RWPE1 (cell line): ENCODE measurements at regions not wholly inside any gene's neighbourhood (a gene's known extent, or its start where the extent isn't known, plus 50 kb on each side); places are given as distances from the start of the nearest gene placed in this dataset.

Experiments
- CTCF ChIA-PET: fragments of 350-600 bp; sonication (Branson Sonifier 250); formaldehyde crosslinking; extraction: SDS; loops from one replicate; lab custom pipeline; 2021; lab: Yijun Ruan, JAX
- POLR2A ChIA-PET: fragments of 400-600 bp; formaldehyde crosslinking; extraction: SDS; loops from one replicate; lab custom pipeline; 2020; ENCODE audit warnings: antibody characterized with exemption; ENCODE audit not compliant: low non-redundant PET; lab: Yijun Ruan, JAX
- DNase-seq: peaks from one replicate; pipeline ENCODE4 v3.0.0; 2012; ENCODE audit warnings: low spot score
- H3K27ac ChIP-seq: fragments of 450-650 bp; 2 replicates; pipeline ENCODE4 v1.5.1; 2017
- CTCF ChIP-seq: fragments of 450-650 bp; conservative IDR thresholded peaks from 2 replicates; pipeline ENCODE4 v1.5.1; 2017; ENCODE audit warnings: low read depth, mild to moderate bottlenecking

GRCh38 chr1:106319612-106320011 is 736.9 kb upstream of the PRMT6 start:
- POLR2A ChIA-PET = no interaction called here
- TF ChIP-seq CTCF = no peak
- CTCF ChIA-PET = interaction anchor here (0.5 kb wide), 1 partner anchor 114 kb away, joined by 3 read pairs; no protein-coding TSS in a partner anchor
- DNase-seq = no peak
- no peak overlapping the region for H3K27ac ChIP-seq

- ChIA-PET CTCF (no interaction called here), POLR2A (no interaction called here)
- DNase-seq = no peak
- no peak overlapping the region for H3K27ac ChIP-seq
- TF ChIP-seq CTCF = no peak
Observed at GRCh38 chr1:106325600-106325999, 730.9 kb upstream of the PRMT6 start.

GRCh38 chr1:106344494-106344893 is 712.0 kb upstream of the PRMT6 start:
- CTCF ChIA-PET = interaction anchor here (0.5 kb wide), 1 partner anchor 163 kb away, joined by 3 read pairs; no protein-coding TSS in a partner anchor
- TF ChIP-seq CTCF = no peak
- no peak overlapping the region for H3K27ac ChIP-seq
- POLR2A ChIA-PET = no interaction called here
- DNase-seq = no peak

GRCh38 chr1:106360252-106360651 is 696.2 kb upstream of the PRMT6 start:
- H3K27ac ChIP-seq = no peak overlapping the region
- POLR2A ChIA-PET = no interaction called here
- CTCF ChIA-PET = interaction anchor here (0.5 kb wide), 1 partner anchor 924 kb away, joined by 5 read pairs; no protein-coding TSS in a partner anchor
- no peak for DNase-seq
- TF ChIP-seq CTCF = 0 out of 2 replicates have a peak, but pooled peaks have one; percentile 22

- no peak for TF ChIP-seq CTCF
- ChIA-PET CTCF (no interaction called here), POLR2A (no interaction called here)
- no peak overlapping the region for H3K27ac ChIP-seq
- DNase-seq = no peak
Observed at GRCh38 chr1:106366627-106367319, 689.7 kb upstream of the PRMT6 start.

- CTCF ChIA-PET = no interaction called here
- DNase-seq = no peak
- POLR2A ChIA-PET = no interaction called here
- no peak overlapping the region for H3K27ac ChIP-seq
- no peak for TF ChIP-seq CTCF
Observed at GRCh38 chr1:106378261-106378660, 678.2 kb upstream of the PRMT6 start.
